ENCODE measurements at regions not wholly inside any gene's neighbourhood (a gene's known extent, or its start where the extent isn't known, plus 50 kb on each side); places are given as distances from the start of the nearest gene placed in this dataset.
A peak's percentile ranks its signal among the peaks of the same experiment; 100 is the strongest.

GRCh38 chr2:12978066-12978835 lies 261.5 kb downstream of the TRIB2 start:
- no peak for DNase-seq

GRCh38 chr2:12979066-12979465 lies 262.3 kb downstream of the TRIB2 start:
- DNase-seq, result no peak

GRCh38 chr2:12980817-12981216 lies 264.1 kb downstream of the TRIB2 start:
- DNase-seq, result no peak

GRCh38 chr2:12982149-12982584 lies 265.4 kb downstream of the TRIB2 start:
- no peak for DNase-seq

- no peak for DNase-seq
These were observed 270.5 kb downstream of the TRIB2 start for GRCh38 chr2:12987246-12987645.

- DNase-seq, result no peak
These were observed 271.5 kb downstream of the TRIB2 start for GRCh38 chr2:12988279-12988678.

- DNase-seq, result no peak
These were observed 273.8 kb downstream of the TRIB2 start for GRCh38 chr2:12990523-12990922.

GRCh38 chr2:12998685-12999084 lies 281.9 kb downstream of the TRIB2 start:
- no peak for DNase-seq

- no peak for DNase-seq
These were observed 284.1 kb downstream of the TRIB2 start for GRCh38 chr2:13000664-13001363.

GRCh38 chr2:13001408-13001807 lies 284.7 kb downstream of the TRIB2 start:
- no peak for DNase-seq

GRCh38 chr2:13002536-13003331 lies 286.0 kb downstream of the TRIB2 start:
- no peak for DNase-seq

- no peak for DNase-seq
These were observed 286.8 kb downstream of the TRIB2 start for GRCh38 chr2:13003500-13003899.

GRCh38 chr2:13005048-13005447 lies 288.3 kb downstream of the TRIB2 start:
- DNase-seq, result no peak

GRCh38 chr2:13005761-13006335 lies 289.1 kb downstream of the TRIB2 start:
- no peak for DNase-seq

GRCh38 chr2:13006426-13006825 lies 289.7 kb downstream of the TRIB2 start:
- no peak for DNase-seq

GRCh38 chr2:13006829-13007717 lies 290.3 kb downstream of the TRIB2 start:
- peak; percentile 87 for DNase-seq

GRCh38 chr2:13009027-13009642 lies 292.4 kb downstream of the TRIB2 start:
- no peak for DNase-seq

- DNase-seq, result no peak
These were observed 293.5 kb downstream of the TRIB2 start for GRCh38 chr2:13010283-13010682.

- no peak for DNase-seq
These were observed 298.0 kb downstream of the TRIB2 start for GRCh38 chr2:13014783-13015182.

- DNase-seq, result no peak
These were observed 299.0 kb downstream of the TRIB2 start for GRCh38 chr2:13015532-13016320.

GRCh38 chr2:13018490-13018889 lies 301.8 kb downstream of the TRIB2 start:
- DNase-seq, result no peak
